Mucosa of stomach (tissue), 1 donor: ENCODE measurements at regions not wholly inside any gene's neighbourhood (a gene's known extent, or its start where the extent isn't known, plus 50 kb on each side); places are given as distances from the start of the nearest gene placed in this dataset.
A peak's percentile ranks its signal among the peaks of the same experiment; 100 is the strongest.
"Not testable (repeated sequence)": the region's sequence is repeated elsewhere in the genome, so short reads cannot be mapped to it uniquely, and the experiment has no call there.

ENCODE experiments used
- H3K27me3 ChIP-seq: one replicate; pipeline ENCODE4 v1.7.0; 2013; ENCODE audit warnings: mild to moderate bottlenecking, low read length; ENCODE audit not compliant: control insufficient read depth, insufficient read depth
- H3K36me3 ChIP-seq: one replicate; pipeline ENCODE4 v1.7.0; 2013; ENCODE audit warnings: low read length; ENCODE audit not compliant: control insufficient read depth, insufficient read depth
- H3K4me1 ChIP-seq: one replicate; pipeline ENCODE4 v1.7.0; 2013; ENCODE audit warnings: mild to moderate bottlenecking, low read length; ENCODE audit not compliant: control insufficient read depth, insufficient read depth
- H3K4me3 ChIP-seq: one replicate; pipeline ENCODE4 v1.7.0; 2013; ENCODE audit warnings: low read length
- H3K9ac ChIP-seq: one replicate; pipeline ENCODE4 v1.7.0; 2013; ENCODE audit warnings: mild to moderate bottlenecking, low read length, moderate library complexity
- H3K9me3 ChIP-seq: one replicate; pipeline ENCODE4 v1.7.0; 2013; ENCODE audit warnings: mild to moderate bottlenecking, low read length, moderate library complexity; ENCODE audit not compliant: control insufficient read depth
- donor health status: Pancreatic carcinoma.

- no peaks in the 10 kb centered on the region for H3K27me3 ChIP-seq
- H3K9ac ChIP-seq, result no peak overlapping the region
- H3K36me3 ChIP-seq, result no peaks in the 10 kb centered on the region
- H3K9me3 ChIP-seq, result no peaks in the 10 kb centered on the region
- no peak overlapping the region for H3K4me3 ChIP-seq
- H3K4me1 ChIP-seq, result no peaks in the 10 kb centered on the region
Measured at GRCh38 chr1:182331387-182331786, 60.2 kb downstream of the GLUL start.

- Histone ChIP-seq H3K27me3 (no peaks in the 10 kb centered on the region), H3K36me3 (no peaks in the 10 kb centered on the region), H3K4me1 (no peaks in the 10 kb centered on the region), H3K4me3 (no peak overlapping the region), H3K9ac (no peak overlapping the region), H3K9me3 (no peaks in the 10 kb centered on the region)
Measured at GRCh38 chr1:182330303-182330702, 61.3 kb downstream of the GLUL start.

- Histone ChIP-seq H3K36me3 (no peaks in the 10 kb centered on the region), H3K4me3 (no peak overlapping the region), H3K9ac (no peak overlapping the region), H3K9me3 (no peaks in the 10 kb centered on the region), H3K4me1 (no peaks in the 10 kb centered on the region), H3K27me3 (no peaks in the 10 kb centered on the region)
Measured at GRCh38 chr1:182329471-182329870, 62.1 kb downstream of the GLUL start.

- no peaks in the 10 kb centered on the region for H3K9me3 ChIP-seq
- no peaks in the 10 kb centered on the region for H3K27me3 ChIP-seq
- H3K4me3 ChIP-seq, result no peak overlapping the region
- no peak overlapping the region for H3K9ac ChIP-seq
- no peaks in the 10 kb centered on the region for H3K36me3 ChIP-seq
- no peaks in the 10 kb centered on the region for H3K4me1 ChIP-seq
Measured at GRCh38 chr1:182328591-182328990, 63.0 kb downstream of the GLUL start.

- H3K9me3 ChIP-seq, result no peaks in the 10 kb centered on the region
- H3K4me3 ChIP-seq, result no peak overlapping the region
- H3K9ac ChIP-seq, result no peak overlapping the region
Measured at GRCh38 chr1:182325339-182325738, 66.3 kb downstream of the GLUL start.

GRCh38 chr1:182321532-182321931 lies 70.1 kb downstream of the GLUL start:
- not testable (repeated sequence) for H3K36me3 ChIP-seq, H3K9me3 ChIP-seq, H3K4me3 ChIP-seq, H3K9ac ChIP-seq, H3K27me3 ChIP-seq
- H3K4me1 ChIP-seq, result peaks cover 17% of the 10 kb centered on the region

More at GRCh38 chr1:182325339-182325738, 66.3 kb downstream of the GLUL start:
- H3K27me3 ChIP-seq, result no peaks in the 10 kb centered on the region
- H3K36me3 ChIP-seq, result no peaks in the 10 kb centered on the region
- no peaks in the 10 kb centered on the region for H3K4me1 ChIP-seq

- Histone ChIP-seq H3K4me1 (peaks cover 29% of the 10 kb centered on the region), H3K27me3 (no peaks in the 10 kb centered on the region), H3K9me3 (no peaks in the 10 kb centered on the region), H3K9ac (peak overlapping the region; percentile 6), H3K4me3 (no peak overlapping the region), H3K36me3 (no peaks in the 10 kb centered on the region)
Measured at GRCh38 chr1:182317611-182318161, 73.9 kb downstream of the GLUL start.

- not testable (repeated sequence) for H3K27me3 ChIP-seq, H3K4me3 ChIP-seq, H3K9ac ChIP-seq, H3K36me3 ChIP-seq, H3K9me3 ChIP-seq
- peaks cover 29% of the 10 kb centered on the region for H3K4me1 ChIP-seq
Measured at GRCh38 chr1:182316454-182316853, 75.1 kb downstream of the GLUL start.

- no peaks in the 10 kb centered on the region for H3K27me3 ChIP-seq
- H3K4me1 ChIP-seq, result peaks cover 31% of the 10 kb centered on the region
- no peak overlapping the region for H3K9ac ChIP-seq
- H3K4me3 ChIP-seq, result no peak overlapping the region
- H3K9me3 ChIP-seq, result no peaks in the 10 kb centered on the region
- no peaks in the 10 kb centered on the region for H3K36me3 ChIP-seq
Measured at GRCh38 chr1:182315167-182315556, 76.4 kb downstream of the GLUL start.

- Histone ChIP-seq H3K36me3 (no peaks in the 10 kb centered on the region), H3K4me3 (no peak overlapping the region), H3K4me1 (peaks cover 13% of the 10 kb centered on the region), H3K9me3 (no peaks in the 10 kb centered on the region), H3K27me3 (no peaks in the 10 kb centered on the region), H3K9ac (peak overlapping the region; percentile 33)
Measured at GRCh38 chr1:182309631-182310351, 81.8 kb downstream of the GLUL start.

GRCh38 chr1:182308826-182309225 lies 82.8 kb downstream of the GLUL start:
- H3K27me3 ChIP-seq, result no peaks in the 10 kb centered on the region
- no peak overlapping the region for H3K9ac ChIP-seq
- H3K4me1 ChIP-seq, result peaks cover 10% of the 10 kb centered on the region
- no peaks in the 10 kb centered on the region for H3K9me3 ChIP-seq
- no peak overlapping the region for H3K4me3 ChIP-seq
- no peaks in the 10 kb centered on the region for H3K36me3 ChIP-seq

GRCh38 chr1:182307486-182307885 lies 84.1 kb downstream of the GLUL start:
- H3K4me3 ChIP-seq, H3K27me3 ChIP-seq, H3K9me3 ChIP-seq, H3K9ac ChIP-seq, H3K36me3 ChIP-seq: not testable (repeated sequence)
- H3K4me1 ChIP-seq, result peaks cover 10% of the 10 kb centered on the region
